Type B pancreatic cell (in vitro differentiated cells): ENCODE measurements at regions not wholly inside any gene's neighbourhood (a gene's known extent, or its start where the extent isn't known, plus 50 kb on each side); places are given as distances from the start of the nearest gene placed in this dataset.
"Not testable (repeated sequence)": the region's sequence is repeated elsewhere in the genome, so short reads cannot be mapped to it uniquely, and the experiment has no call there.

Experiments used
- DNase-seq: peaks from one replicate; pipeline ENCODE4 v3.0.0; 2021; ENCODE audit warnings: mixed read lengths; ENCODE audit not compliant: unreplicated experiment; ENCODE audit errors: extremely low spot score
- H3K27ac Mint-ChIP-seq: 2 replicates; pipeline ENCODE4 v1.8.0; 2021; ENCODE audit warnings: mild to moderate bottlenecking, mixed read lengths
- H3K27me3 Mint-ChIP-seq: 2 replicates; pipeline ENCODE4 v1.8.0; 2021; ENCODE audit warnings: mixed read lengths
- H3K36me3 Mint-ChIP-seq: 2 replicates; pipeline ENCODE4 v1.8.0; 2021; ENCODE audit warnings: mixed read lengths
- H3K4me1 Mint-ChIP-seq: one replicate; pipeline ENCODE4 v1.8.0; 2021; ENCODE audit warnings: mixed read lengths; ENCODE audit not compliant: unreplicated experiment
- H3K4me3 Mint-ChIP-seq: 2 replicates; pipeline ENCODE4 v1.8.0; 2021; ENCODE audit warnings: mild to moderate bottlenecking, mixed read lengths
- H3K9me3 Mint-ChIP-seq: 2 replicates; pipeline ENCODE4 v1.8.0; 2021; ENCODE audit warnings: mixed read lengths
- CTCF ChIP-seq: fragments of 200-600 bp; sonication (generic); conservative IDR thresholded peaks from 2 replicates; pipeline ENCODE4 v1.5.0; 2021; ENCODE audit warnings: antibody characterized with exemption, mild to moderate bottlenecking

GRCh38 chr2:180591947-180592346 lies 388.5 kb upstream of the UBE2E3 start:
- no peaks in the 10 kb centered on the region for H3K9me3 Mint-ChIP-seq

GRCh38 chr2:180591093-180591781 lies 389.2 kb upstream of the UBE2E3 start:
- H3K36me3 Mint-ChIP-seq = not testable (repeated sequence)

More at GRCh38 chr2:180591947-180592346, 388.5 kb upstream of the UBE2E3 start:
- Mint-ChIP-seq H3K27ac (no peak overlapping the region), H3K27me3 (no peaks in the 10 kb centered on the region), H3K4me1 (no peaks in the 10 kb centered on the region), H3K4me3 (no peak overlapping the region), H3K36me3 (no peaks in the 10 kb centered on the region)
- no peak for DNase-seq
- no peak for TF ChIP-seq CTCF

GRCh38 chr2:180583441-180584140 lies 396.8 kb upstream of the UBE2E3 start:
- DNase-seq = no peak
- H3K9me3 Mint-ChIP-seq = no peaks in the 10 kb centered on the region
- TF ChIP-seq CTCF = no peak
- no peak overlapping the region for H3K27ac Mint-ChIP-seq
- no peak overlapping the region for H3K4me3 Mint-ChIP-seq
- no peaks in the 10 kb centered on the region for H3K27me3 Mint-ChIP-seq
- no peaks in the 10 kb centered on the region for H3K4me1 Mint-ChIP-seq
- H3K36me3 Mint-ChIP-seq = no peaks in the 10 kb centered on the region

More at GRCh38 chr2:180591093-180591781, 389.2 kb upstream of the UBE2E3 start:
- H3K4me3 Mint-ChIP-seq, H3K27me3 Mint-ChIP-seq, H3K9me3 Mint-ChIP-seq, DNase-seq, H3K27ac Mint-ChIP-seq, H3K4me1 Mint-ChIP-seq: not testable (repeated sequence)

GRCh38 chr2:180579388-180579787 lies 401.0 kb upstream of the UBE2E3 start:
- Mint-ChIP-seq H3K4me3 (no peak overlapping the region), H3K36me3 (no peaks in the 10 kb centered on the region), H3K4me1 (no peaks in the 10 kb centered on the region), H3K27me3 (no peaks in the 10 kb centered on the region), H3K9me3 (no peaks in the 10 kb centered on the region), H3K27ac (no peak overlapping the region)
- TF ChIP-seq CTCF = no peak
- no peak for DNase-seq

- no peak overlapping the region for H3K4me3 Mint-ChIP-seq
- no peak for DNase-seq
- no peak overlapping the region for H3K27ac Mint-ChIP-seq
- H3K27me3 Mint-ChIP-seq = no peaks in the 10 kb centered on the region
- no peaks in the 10 kb centered on the region for H3K4me1 Mint-ChIP-seq
- H3K9me3 Mint-ChIP-seq = no peaks in the 10 kb centered on the region
- no peak for TF ChIP-seq CTCF
- H3K36me3 Mint-ChIP-seq = no peaks in the 10 kb centered on the region
These were observed 402.0 kb upstream of the UBE2E3 start for GRCh38 chr2:180578441-180578840.

- H3K9me3 Mint-ChIP-seq = no peaks in the 10 kb centered on the region
- H3K27ac Mint-ChIP-seq = no peak overlapping the region
- no peak overlapping the region for H3K4me3 Mint-ChIP-seq
- no peaks in the 10 kb centered on the region for H3K27me3 Mint-ChIP-seq
- no peaks in the 10 kb centered on the region for H3K36me3 Mint-ChIP-seq
- H3K4me1 Mint-ChIP-seq = no peaks in the 10 kb centered on the region
- DNase-seq = no peak
- no peak for TF ChIP-seq CTCF
These were observed 402.8 kb upstream of the UBE2E3 start for GRCh38 chr2:180577567-180577966.
